HepG2 (cell line): ENCODE measurements at regions not wholly inside any gene's neighbourhood (a gene's known extent, or its start where the extent isn't known, plus 50 kb on each side); places are given as distances from the start of the nearest gene placed in this dataset.

ENCODE experiments used
- ATAC-seq: fragments of 200-7000 bp; cut with Tn5 transposase; 3 replicates; pipeline ENCODE4 v1.9.1; 2020; ENCODE audit warnings: mild to moderate bottlenecking, moderate library complexity
- BruUV-seq: library from RNA; stranded (reverse); fragments of 400-500 nt; replicated peaks from 2 replicates; lab custom pipeline; 2021; lab: Mats Ljungman, UMichigan
- CTCF ChIA-PET: fragments of 300-600 bp; formaldehyde crosslinking; extraction: SDS; loops from one replicate; lab custom pipeline; 2021; ENCODE audit warnings: low total read pairs, inconsistent platforms, low intra/inter-chr PET ratio; lab: Yijun Ruan, JAX
- POLR2A ChIA-PET: fragments of 350-600 bp; sonication (Branson Sonifier 250); formaldehyde crosslinking; loops from one replicate; lab custom pipeline; 2020; ENCODE audit warnings: antibody characterized with exemption, inconsistent platforms; lab: Yijun Ruan, JAX
- DNase-seq: peaks from one replicate; pipeline ENCODE4 v3.0.0-alpha.2; 2015; ENCODE audit warnings: low spot score
- FAIRE-seq: peaks from 3 replicates; lab custom pipeline; 2011; peaks lifted over from hg19 to GRCh38; lab: Jason Lieb, UNC
- H2AFZ ChIP-seq: one replicate; pipeline ENCODE4 v1.6.1; 2011; ENCODE audit warnings: low read length, inconsistent platforms
- H3K27ac ChIP-seq: fragments of 300-600 bp; 3 replicates; pipeline ENCODE4 v1.8.0; 2011; ENCODE audit warnings: mixed run types, mild to moderate bottlenecking, mixed read lengths, low read length, inconsistent platforms; ENCODE audit not compliant: insufficient read depth; ENCODE audit errors: extremely low read length
- H3K27me3 ChIP-seq, 2 experiments: fragments of 200-600 bp in 1 of 2; 2 replicates in 1 of 2; 3 replicates in 1 of 2; pipeline versions ENCODE4 v1.6.0 to v1.8.0; 2011; ENCODE audit warnings: low read length in 2 of 2, mild to moderate bottlenecking in 2 of 2, moderate library complexity in 2 of 2, inconsistent platforms in 1 of 2; ENCODE audit not compliant: insufficient read depth in 2 of 2, control insufficient read depth in 1 of 2
- H3K36me3 ChIP-seq, 2 experiments: fragments of 200-600 bp in 1 of 2; replicated peaks in 1 of 2; 2 replicates in 1 of 2; 3 replicates in 1 of 2; pipeline versions ENCODE4 v1.5.1 to v1.8.0; 2011; ENCODE audit warnings: low read length in 2 of 2, inconsistent platforms in 1 of 2; ENCODE audit not compliant: insufficient read depth in 2 of 2, control insufficient read depth in 1 of 2
- H3K4me1 ChIP-seq: 2 replicates; pipeline ENCODE4 v1.5.1; 2012; ENCODE audit warnings: low read length, inconsistent platforms; ENCODE audit not compliant: insufficient read depth
- H3K4me2 ChIP-seq: 2 replicates; pipeline ENCODE4 v1.6.0; 2011; ENCODE audit warnings: low read depth, low read length, inconsistent platforms
- H3K4me3 ChIP-seq, 3 experiments: fragments of 200-600 bp in 1 of 3; sonication (generic), shearing (Covaris generic) in 1 of 3; replicated peaks in 1 of 3; 2 replicates each; pipeline ENCODE4 v1.5.1; 2011 to 2016; ENCODE audit warnings: low read length in 3 of 3, inconsistent platforms in 2 of 3, low read depth in 2 of 3, mild to moderate bottlenecking in 2 of 3, control low read depth in 1 of 3, mixed read lengths in 1 of 3; ENCODE audit not compliant: insufficient read depth in 1 of 3
- H3K79me2 ChIP-seq: one replicate; pipeline ENCODE4 v1.6.1; 2011; ENCODE audit warnings: low read length, inconsistent platforms; ENCODE audit not compliant: insufficient read depth
- H3K9ac ChIP-seq: 2 replicates; pipeline ENCODE4 v1.6.0; 2011; ENCODE audit warnings: mild to moderate bottlenecking, low read depth, low read length, inconsistent platforms; ENCODE audit not compliant: insufficient read depth
- H3K9me3 ChIP-seq: 2 replicates; pipeline ENCODE4 v1.5.1; 2012; ENCODE audit warnings: mild to moderate bottlenecking, low read length
- H4K20me1 ChIP-seq: 2 replicates; pipeline ENCODE4 v1.6.0; 2011; ENCODE audit warnings: inconsistent platforms, mild to moderate bottlenecking, low read length, moderate library complexity; ENCODE audit not compliant: insufficient read depth
- BRD4 ChIP-seq: sonication (generic); formaldehyde crosslinking; IDR thresholded peaks from 2 replicates; pipeline ENCODE4 v1.4.0; 2020; ENCODE audit warnings: missing genetic modification reagents
- FOXK1 ChIP-seq: sonication (generic); formaldehyde crosslinking; IDR thresholded peaks from 2 replicates; pipeline ENCODE4 v1.4.0; 2020; ENCODE audit warnings: low read depth, missing genetic modification reagents, borderline replicate concordance
- RXRB ChIP-seq: IDR thresholded peaks from 2 replicates; pipeline ENCODE4 v1.6.1; 2016; ENCODE audit warnings: borderline replicate concordance, missing genetic modification reagents, missing compliant biosample characterization
- SP2 ChIP-seq: sonication (generic); formaldehyde crosslinking; IDR thresholded peaks from 2 replicates; pipeline ENCODE4 v1.5.1; 2020; ENCODE audit warnings: mild to moderate bottlenecking, missing genetic modification reagents
- TRIM24 ChIP-seq: sonication (generic); formaldehyde crosslinking; IDR thresholded peaks from 2 replicates; pipeline ENCODE4 v1.8.0; 2022; ENCODE audit warnings: mild to moderate bottlenecking, missing genetic modification reagents
- ZBED4 ChIP-seq: sonication (generic); formaldehyde crosslinking; IDR thresholded peaks from 2 replicates; pipeline ENCODE4 v1.4.0; 2020; ENCODE audit warnings: missing genetic modification reagents, borderline replicate concordance
- ZBTB26 ChIP-seq: IDR thresholded peaks from 2 replicates; pipeline ENCODE4 v1.6.1; 2016; ENCODE audit warnings: missing compliant biosample characterization, missing genetic modification reagents, borderline replicate concordance
- ZMAT3 ChIP-seq: sonication (generic); formaldehyde crosslinking; conservative IDR thresholded peaks from 2 replicates; pipeline ENCODE4 v1.7.0; 2021; ENCODE audit warnings: missing genetic modification reagents
- ZNF234 ChIP-seq: sonication (generic); formaldehyde crosslinking; conservative IDR thresholded peaks from 2 replicates; pipeline ENCODE4 v1.5.1; 2020; ENCODE audit warnings: mild to moderate bottlenecking, missing genetic modification reagents
- ZNF24 ChIP-seq: fragments of 450-650 bp; IDR thresholded peaks from 2 replicates; pipeline ENCODE4 v1.6.1; 2017; ENCODE audit warnings: antibody characterized with exemption, mild to moderate bottlenecking
- ZNF354B ChIP-seq: sonication (generic); formaldehyde crosslinking; IDR thresholded peaks from 2 replicates; pipeline ENCODE4 v1.8.0; 2022; ENCODE audit warnings: mild to moderate bottlenecking, missing genetic modification reagents
- ZNF761 ChIP-seq: sonication (generic); formaldehyde crosslinking; conservative IDR thresholded peaks from 2 replicates; pipeline ENCODE4 v1.4.0; 2020; ENCODE audit warnings: mild to moderate bottlenecking, missing genetic modification reagents
- ZNF777 ChIP-seq: sonication (generic); formaldehyde crosslinking; IDR thresholded peaks from 2 replicates; pipeline ENCODE4 v1.4.0; 2020; ENCODE audit warnings: missing genetic modification reagents
- WGBS: methylation state at CpG from one replicate; pipeline ENCODE4 v1.1.6; 2017; ENCODE audit warnings: low lambda C conversion rate; 5-methylcytosine and 5-hydroxymethylcytosine counted together
- in situ Hi-C: cut with HindIII; loops from 2 replicates; pipeline ENCODE4 v1.10.0; 2017; ENCODE audit warnings: low pct_unique_long_range_greater_than_20kb; ENCODE audit not compliant: extremely low pct_ligation_motif_present
- intact Hi-C: fragments of 100-400 bp; cut with micrococcal nuclease; formaldehyde crosslinking; loops from one replicate; pipeline ENCODE4 v1.10.0; 2022; ENCODE audit not compliant: unreplicated experiment

- Histone ChIP-seq H3K36me3 (no peaks in the 10 kb centered on the region), H2AFZ (no peak overlapping the region), H3K27me3 (no peaks in the 10 kb centered on the region), H3K27ac (no peak overlapping the region), H3K79me2 (no peaks in the 10 kb centered on the region), H3K4me1 (peaks cover 11% of the 10 kb centered on the region), H3K4me3 (no peak overlapping the region), H3K4me2 (no peak overlapping the region), H3K9ac (no peak overlapping the region), H4K20me1 (no peaks in the 10 kb centered on the region), H3K9me3 (no peaks in the 10 kb centered on the region)
- ATAC-seq: no peak
- no peak for TF ChIP-seq RXRB
- no peak for TF ChIP-seq ZNF761 (CRISPR knock-in tag)
- no peak for TF ChIP-seq BRD4
- TF ChIP-seq ZMAT3: no peak
- TF ChIP-seq ZNF354B: no peak
- TF ChIP-seq FOXK1 (CRISPR knock-in tag): no peak
- TF ChIP-seq ZNF234 (CRISPR knock-in tag): no peak
- no peak for TF ChIP-seq ZBED4 (CRISPR knock-in tag)
- no peak for TF ChIP-seq ZBTB26 (CRISPR knock-in tag)
- no peak for TF ChIP-seq SP2
- TF ChIP-seq ZNF777 (CRISPR knock-in tag): no peak
- TF ChIP-seq TRIM24 (CRISPR knock-in tag): no peak
- TF ChIP-seq ZNF24: no peak
- no TSS peak for BruUV-seq
- ChIA-PET CTCF (no interaction called here), POLR2A (no interaction called here)
- 95% methylated on average over 1 of the region's 1 CpG for WGBS
- no peak for DNase-seq
- in situ Hi-C loops (no loop called here), intact Hi-C loops (no loop called here)
- FAIRE-seq: no peak
Measured at GRCh38 chr6:167056370-167056769, 57.2 kb downstream of the CEP43 start.
